Dermis microvascular lymphatic vessel endothelial cell (primary cell): ENCODE measurements at regions not wholly inside any gene's neighbourhood (a gene's known extent, or its start where the extent isn't known, plus 50 kb on each side); places are given as distances from the start of the nearest gene placed in this dataset.

Experiments used
- DNase-seq, 2 donors: peaks; one replicate each; pipeline versions ENCODE4 v3.0.0 to v3.0.0-alpha.2; 2010; ENCODE audit warnings: low read depth in 2 of 2

GRCh38 chr20:40542065-40542464, 147.0 kb downstream of the MAFB start:
- no peak for DNase-seq

- DNase-seq: no peak
Measured at GRCh38 chr20:40540166-40540565, 148.9 kb downstream of the MAFB start.

GRCh38 chr20:40538131-40538530, 150.9 kb downstream of the MAFB start:
- no peak for DNase-seq

GRCh38 chr20:40536808-40537207, 152.2 kb downstream of the MAFB start:
- no peak for DNase-seq

GRCh38 chr20:40535816-40536215, 153.2 kb downstream of the MAFB start:
- no peak for DNase-seq

GRCh38 chr20:40532103-40532502, 156.9 kb downstream of the MAFB start:
- DNase-seq: peak; percentile 29 to 44

GRCh38 chr20:40525351-40525750, 163.7 kb downstream of the MAFB start:
- no peak for DNase-seq

- no peak for DNase-seq
Measured at GRCh38 chr20:40524071-40524470, 165.0 kb downstream of the MAFB start.

GRCh38 chr20:40522405-40522804, 166.6 kb downstream of the MAFB start:
- DNase-seq: no peak

- no peak for DNase-seq
Measured at GRCh38 chr20:40521962-40522361, 167.1 kb downstream of the MAFB start.

GRCh38 chr20:40519918-40520317, 169.1 kb downstream of the MAFB start:
- no peak for DNase-seq

- no peak for DNase-seq
Measured at GRCh38 chr20:40512994-40513393, 176.0 kb downstream of the MAFB start.

- DNase-seq: no peak
Measured at GRCh38 chr20:40512591-40512990, 176.4 kb downstream of the MAFB start.

- no peak for DNase-seq
Measured at GRCh38 chr20:40511478-40511877, 177.6 kb downstream of the MAFB start.

GRCh38 chr20:40510622-40511021, 178.4 kb downstream of the MAFB start:
- no peak for DNase-seq

GRCh38 chr20:40508821-40509220, 180.2 kb downstream of the MAFB start:
- no peak for DNase-seq

- DNase-seq: peak in 1 of 2 donors; percentile 61
Measured at GRCh38 chr20:40506537-40506939, 182.5 kb downstream of the MAFB start.

- DNase-seq: no peak
Measured at GRCh38 chr20:40503119-40503518, 185.9 kb downstream of the MAFB start.

GRCh38 chr20:40502576-40502975, 186.5 kb downstream of the MAFB start:
- DNase-seq: no peak

- no peak for DNase-seq
Measured at GRCh38 chr20:40499391-40499790, 189.6 kb downstream of the MAFB start.

- peak in 1 of 2 donors; percentile 37 for DNase-seq
Measured at GRCh38 chr20:40497899-40498691, 190.9 kb downstream of the MAFB start.

- no peak for DNase-seq
Measured at GRCh38 chr20:40495956-40496355, 193.1 kb downstream of the MAFB start.

GRCh38 chr20:40494248-40494647, 194.8 kb downstream of the MAFB start:
- DNase-seq: no peak

GRCh38 chr20:40493549-40493948, 195.5 kb downstream of the MAFB start:
- no peak for DNase-seq
